ENCODE measurements at regions not wholly inside any gene's neighbourhood (a gene's known extent, or its start where the extent isn't known, plus 50 kb on each side); places are given as distances from the start of the nearest gene placed in this dataset.

GRCh38 chr11:122435540-122436187 is 219.9 kb upstream of the UBASH3B start:
- no peak overlapping the region for H3K27ac ChIP-seq
- H3K27me3 ChIP-seq (ENCODE audit: insufficient read depth, low read depth, severe bottlenecking): peaks cover 8% of the 10 kb centered on the region
- TF ChIP-seq CTCF (IDR thresholded peaks at IDR 0.05; ENCODE audit: low read depth, low read length): no peak

DNA sequence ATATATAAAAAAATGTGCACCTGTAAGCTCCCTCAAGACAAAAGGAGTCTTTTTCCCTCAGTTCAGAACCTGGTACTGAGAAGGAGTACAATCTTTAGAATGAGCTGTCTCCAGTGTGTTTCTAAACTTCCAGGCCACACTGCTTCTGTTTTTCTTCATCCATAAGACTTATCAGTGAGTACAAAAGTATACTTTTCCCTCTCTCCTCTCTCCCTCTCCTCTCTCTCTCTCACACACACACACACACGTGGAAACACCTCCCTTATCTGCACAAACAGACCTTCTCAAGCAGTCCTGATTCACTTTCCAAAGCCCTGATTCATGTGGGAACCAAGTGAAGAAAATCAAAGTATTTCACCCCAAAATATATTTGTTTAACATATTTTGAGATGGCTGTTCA is 220.7 kb upstream of the UBASH3B start:
- peaks cover 12% of the 10 kb centered on the region for H3K27me3 ChIP-seq (ENCODE audit: insufficient read depth, low read depth, severe bottlenecking)
- H3K36me3 ChIP-seq: no peaks in the 10 kb centered on the region
- no peak for DNase-seq
- H3K4me3 ChIP-seq (ENCODE audit: low read depth, low read length): no peak overlapping the region
- H3K27ac ChIP-seq: no peak overlapping the region
- H3K9me3 ChIP-seq (ENCODE audit: severe bottlenecking): no peaks in the 10 kb centered on the region
- no peak for TF ChIP-seq CTCF (IDR thresholded peaks at IDR 0.05; ENCODE audit: low read depth, low read length)

More at GRCh38 chr11:122435540-122436187, 219.9 kb upstream of the UBASH3B start:
- no peaks in the 10 kb centered on the region for H3K36me3 ChIP-seq
- no peaks in the 10 kb centered on the region for H3K9me3 ChIP-seq (ENCODE audit: severe bottlenecking)
- no peak overlapping the region for H3K4me3 ChIP-seq (ENCODE audit: low read depth, low read length)
- no peak for DNase-seq

- no peak overlapping the region for H3K4me3 ChIP-seq (ENCODE audit: low read depth, low read length)
- no peak for TF ChIP-seq CTCF (IDR thresholded peaks at IDR 0.05; ENCODE audit: low read depth, low read length)
Observed at GRCh38 chr11:122430490-122430889, 225.0 kb upstream of the UBASH3B start.

DNA sequence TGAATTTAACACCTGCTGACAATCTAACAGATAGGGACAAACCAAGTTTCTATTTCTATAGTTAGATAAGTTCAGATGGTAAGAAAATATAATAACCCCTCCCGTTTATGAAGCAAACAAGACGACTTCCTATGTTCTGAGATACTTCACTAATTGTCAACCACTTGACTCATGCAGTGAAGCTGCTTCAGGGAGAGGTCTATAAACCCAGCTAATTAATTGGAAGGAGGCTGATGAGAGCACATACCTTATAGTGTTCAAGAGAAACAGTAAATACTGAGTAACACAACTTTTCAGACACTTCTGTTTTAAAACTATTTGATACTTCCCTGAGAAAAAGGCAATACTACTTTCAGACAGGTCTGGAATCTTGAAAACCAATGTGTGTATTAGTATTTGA is 229.4 kb upstream of the UBASH3B start:
- no peaks in the 10 kb centered on the region for H3K9me3 ChIP-seq (ENCODE audit: severe bottlenecking)
- no peak for DNase-seq
- H3K27me3 ChIP-seq (ENCODE audit: insufficient read depth, low read depth, severe bottlenecking): peaks cover 31% of the 10 kb centered on the region
- H3K36me3 ChIP-seq: no peaks in the 10 kb centered on the region
- H3K27ac ChIP-seq: no peak overlapping the region
- no peak for TF ChIP-seq CTCF (IDR thresholded peaks at IDR 0.05; ENCODE audit: low read depth, low read length)
- H3K4me3 ChIP-seq (ENCODE audit: low read depth, low read length): no peak overlapping the region

More at GRCh38 chr11:122430490-122430889, 225.0 kb upstream of the UBASH3B start:
- Histone ChIP-seq H3K27ac (no peak overlapping the region), H3K9me3 (ENCODE audit: severe bottlenecking) (no peaks in the 10 kb centered on the region), H3K27me3 (ENCODE audit: insufficient read depth, low read depth, severe bottlenecking) (peaks cover 8% of the 10 kb centered on the region), H3K36me3 (no peaks in the 10 kb centered on the region)
- no peak for DNase-seq

GRCh38 chr11:122424636-122425035 is 230.9 kb upstream of the UBASH3B start:
- no peaks in the 10 kb centered on the region for H3K36me3 ChIP-seq
- no peak for TF ChIP-seq CTCF (IDR thresholded peaks at IDR 0.05; ENCODE audit: low read depth, low read length)
- peaks cover 26% of the 10 kb centered on the region for H3K27me3 ChIP-seq (ENCODE audit: insufficient read depth, low read depth, severe bottlenecking)
- H3K9me3 ChIP-seq (ENCODE audit: severe bottlenecking): no peaks in the 10 kb centered on the region
- no peak overlapping the region for H3K27ac ChIP-seq
- H3K4me3 ChIP-seq (ENCODE audit: low read depth, low read length): no peak overlapping the region
- DNase-seq: no peak

DNA sequence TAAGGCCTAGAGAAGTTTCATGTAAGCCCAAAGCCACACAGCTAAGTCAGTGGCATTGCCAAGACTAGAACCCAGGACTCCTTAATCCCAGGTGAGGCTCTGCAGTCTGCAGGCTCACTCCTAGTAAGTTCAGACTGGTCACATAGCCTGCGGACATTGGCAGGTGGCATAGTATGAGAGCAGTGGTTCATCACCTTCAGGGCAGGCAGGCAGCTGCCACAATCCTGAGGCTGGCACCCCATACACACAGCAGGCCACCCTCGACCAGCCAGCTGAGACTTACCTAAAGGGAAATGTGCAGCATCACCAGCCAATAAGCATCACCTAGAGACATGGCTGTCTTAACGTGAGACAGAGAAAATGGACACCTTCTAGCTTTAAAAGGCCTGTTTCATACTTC is 231.6 kb upstream of the UBASH3B start:
- no peaks in the 10 kb centered on the region for H3K9me3 ChIP-seq (ENCODE audit: severe bottlenecking)
- H3K27ac ChIP-seq: no peak overlapping the region
- H3K36me3 ChIP-seq: no peaks in the 10 kb centered on the region
- H3K27me3 ChIP-seq (ENCODE audit: insufficient read depth, low read depth, severe bottlenecking): peaks cover 23% of the 10 kb centered on the region
- no peak for TF ChIP-seq CTCF (IDR thresholded peaks at IDR 0.05; ENCODE audit: low read depth, low read length)
- H3K4me3 ChIP-seq (ENCODE audit: low read depth, low read length): no peak overlapping the region
- DNase-seq: no peak
